GM19238 (cell line): ENCODE measurements at regions not wholly inside any gene's neighbourhood (a gene's known extent, or its start where the extent isn't known, plus 50 kb on each side); places are given as distances from the start of the nearest gene placed in this dataset.

Experiments used
- DNase-seq: peaks from one replicate; pipeline ENCODE4 v3.0.0; 2011; ENCODE audit warnings: low spot score; ENCODE audit not compliant: insufficient read length

- no peak for DNase-seq
These were observed 61.7 kb upstream of the PPP2R2B start for GRCh38 chr5:146940295-146940694.

- no peak for DNase-seq
These were observed 65.5 kb upstream of the PPP2R2B start for GRCh38 chr5:146944019-146944418.

- DNase-seq = no peak
These were observed 66.4 kb upstream of the PPP2R2B start for GRCh38 chr5:146944764-146945616.

GRCh38 chr5:146945617-146946084 lies 67.1 kb upstream of the PPP2R2B start:
- no peak for DNase-seq

- DNase-seq = no peak
These were observed 68.8 kb upstream of the PPP2R2B start for GRCh38 chr5:146947181-146947941.

GRCh38 chr5:146948666-146949065 lies 70.1 kb upstream of the PPP2R2B start:
- DNase-seq = no peak

GRCh38 chr5:146952168-146952567 lies 73.6 kb upstream of the PPP2R2B start:
- DNase-seq = no peak

- no peak for DNase-seq
These were observed 77.7 kb upstream of the PPP2R2B start for GRCh38 chr5:146956217-146956616.

GRCh38 chr5:146959360-146959759 lies 80.8 kb upstream of the PPP2R2B start:
- no peak for DNase-seq

- no peak for DNase-seq
These were observed 84.3 kb upstream of the PPP2R2B start for GRCh38 chr5:146962801-146963355.

GRCh38 chr5:146965761-146966659 lies 87.5 kb upstream of the PPP2R2B start:
- peak; percentile 2 for DNase-seq

GRCh38 chr5:146967646-146968045 lies 89.1 kb upstream of the PPP2R2B start:
- no peak for DNase-seq

- DNase-seq = no peak
These were observed 92.8 kb upstream of the PPP2R2B start for GRCh38 chr5:146971401-146971800.

- no peak for DNase-seq
These were observed 107.9 kb upstream of the PPP2R2B start for GRCh38 chr5:146986469-146986868.

GRCh38 chr5:146993876-146994530 lies 115.4 kb upstream of the PPP2R2B start:
- DNase-seq = no peak

GRCh38 chr5:146995878-146996277 lies 117.3 kb upstream of the PPP2R2B start:
- no peak for DNase-seq

GRCh38 chr5:147015405-147015804 lies 136.8 kb upstream of the PPP2R2B start:
- no peak for DNase-seq

- DNase-seq = no peak
These were observed 138.6 kb upstream of the PPP2R2B start for GRCh38 chr5:147017191-147017590.

GRCh38 chr5:147017621-147018020 lies 139.1 kb upstream of the PPP2R2B start:
- no peak for DNase-seq

- no peak for DNase-seq
These were observed 140.3 kb upstream of the PPP2R2B start for GRCh38 chr5:147018812-147019211.
